ENCODE measurements at regions not wholly inside any gene's neighbourhood (a gene's known extent, or its start where the extent isn't known, plus 50 kb on each side); places are given as distances from the start of the nearest gene placed in this dataset.
"Not testable (repeated sequence)": the region's sequence is repeated elsewhere in the genome, so short reads cannot be mapped to it uniquely, and the experiment has no call there.

GRCh38 chr5:161047024-161047423 lies 195.0 kb upstream of the ATP10B start:
- H3K4me3 ChIP-seq: no peak overlapping the region
- H3K27ac ChIP-seq: no peak overlapping the region

DNA sequence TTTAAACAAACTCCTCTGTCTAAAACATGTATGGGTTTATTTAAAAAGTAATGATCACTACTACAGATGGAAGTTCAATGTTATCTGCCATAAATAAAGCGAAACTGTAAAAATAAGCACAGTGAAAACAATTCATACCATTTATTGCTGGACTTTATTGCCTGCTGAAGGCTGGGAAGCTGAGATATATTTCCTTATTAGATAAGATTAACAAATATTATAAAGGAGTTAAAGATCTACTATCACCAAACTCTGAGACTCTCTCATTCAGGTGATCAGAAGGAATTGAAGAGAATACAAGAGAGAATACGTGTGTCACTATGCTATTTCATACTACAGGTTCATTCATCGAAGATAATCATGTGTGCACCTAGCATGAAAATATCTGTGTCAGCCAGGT lies 190.9 kb upstream of the ATP10B start:
- no peak overlapping the region for H3K4me3 ChIP-seq
- H3K27ac ChIP-seq: no peak overlapping the region

GRCh38 chr5:161042443-161042842 lies 190.4 kb upstream of the ATP10B start:
- no peak overlapping the region for H3K27ac ChIP-seq
- no peak overlapping the region for H3K4me3 ChIP-seq

- Histone ChIP-seq H3K4me3 (no peak overlapping the region), H3K27ac (no peak overlapping the region)
These were observed 188.8 kb upstream of the ATP10B start for GRCh38 chr5:161040818-161041217.

- Histone ChIP-seq H3K4me3 (no peak overlapping the region), H3K27ac (no peak overlapping the region)
These were observed 184.3 kb upstream of the ATP10B start for GRCh38 chr5:161036296-161036695.

- no peak overlapping the region for H3K4me3 ChIP-seq
- H3K27ac ChIP-seq: no peak overlapping the region
These were observed 182.4 kb upstream of the ATP10B start for GRCh38 chr5:161034451-161034850.

- Histone ChIP-seq H3K27ac (no peak overlapping the region), H3K4me3 (no peak overlapping the region)
These were observed 178.2 kb upstream of the ATP10B start for GRCh38 chr5:161030229-161030628.

GRCh38 chr5:161027763-161028162 lies 175.8 kb upstream of the ATP10B start:
- Histone ChIP-seq H3K4me3 (no peak overlapping the region), H3K27ac (no peak overlapping the region)

DNA sequence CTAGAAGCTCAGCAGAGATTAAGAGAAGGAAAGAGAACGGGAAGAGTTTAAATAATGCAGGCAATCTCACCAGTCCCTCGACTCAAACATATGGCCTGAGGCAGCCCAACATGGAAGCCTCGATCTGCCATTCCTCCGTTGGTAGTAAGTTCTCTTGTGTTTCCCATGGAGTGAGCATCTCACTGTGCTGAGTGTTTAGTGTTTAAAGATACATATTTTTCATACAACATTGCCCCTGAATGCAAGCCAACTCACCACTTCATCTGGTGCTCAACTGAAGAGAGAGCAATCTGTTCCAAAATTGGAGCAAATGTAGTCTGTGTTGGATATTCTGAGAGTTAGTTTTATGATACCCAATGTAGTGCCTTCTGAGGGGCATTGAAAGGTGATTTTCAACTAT lies 171.5 kb upstream of the ATP10B start:
- no peak overlapping the region for H3K4me3 ChIP-seq
- H3K27ac ChIP-seq: no peak overlapping the region

GRCh38 chr5:161022151-161022550 lies 170.1 kb upstream of the ATP10B start:
- no peak overlapping the region for H3K4me3 ChIP-seq
- no peak overlapping the region for H3K27ac ChIP-seq

DNA sequence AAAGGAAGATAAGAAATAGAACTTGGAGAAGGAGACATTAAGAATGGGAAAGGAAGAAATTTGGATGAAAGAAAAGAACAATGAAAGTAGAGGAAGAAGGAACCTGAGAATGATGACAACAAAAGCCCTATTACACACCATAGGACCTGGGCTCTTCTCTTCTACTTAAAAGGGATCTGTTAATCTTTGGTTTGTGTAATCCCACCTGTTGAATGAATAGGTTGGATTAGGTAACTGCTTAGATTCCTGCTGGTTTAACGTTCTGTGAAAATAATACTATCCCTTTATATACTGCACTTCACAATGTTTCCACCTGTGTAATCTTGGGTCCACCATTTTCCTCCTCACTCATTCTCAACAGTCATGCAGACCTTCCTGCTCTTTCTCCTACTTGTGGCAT lies 157.8 kb upstream of the ATP10B start:
- no peak overlapping the region for H3K4me3 ChIP-seq

DNA sequence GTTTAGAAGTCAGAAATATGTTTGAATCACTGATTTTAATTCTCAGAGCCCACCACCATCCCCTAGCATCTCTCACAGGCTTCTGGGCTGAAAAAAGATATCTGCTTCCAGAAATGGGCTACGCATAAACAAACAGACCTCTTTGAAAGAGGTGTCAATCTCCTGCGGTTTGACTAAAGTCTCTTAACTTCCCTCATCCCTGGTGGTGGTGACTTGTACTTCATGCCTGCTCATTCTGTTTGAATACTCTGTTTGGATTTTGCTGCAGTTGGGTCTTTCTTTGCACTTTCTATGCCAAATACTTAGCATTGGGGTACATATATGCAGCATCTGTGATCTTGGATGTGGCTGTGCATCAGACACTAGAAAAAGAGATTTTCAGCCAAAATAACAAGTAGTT lies 157.2 kb upstream of the ATP10B start:
- Histone ChIP-seq H3K27ac (no peak overlapping the region), H3K4me3 (no peak overlapping the region)

More for the DNA sequence above, 157.8 kb upstream of the ATP10B start:
- H3K27ac ChIP-seq: no peak overlapping the region

DNA sequence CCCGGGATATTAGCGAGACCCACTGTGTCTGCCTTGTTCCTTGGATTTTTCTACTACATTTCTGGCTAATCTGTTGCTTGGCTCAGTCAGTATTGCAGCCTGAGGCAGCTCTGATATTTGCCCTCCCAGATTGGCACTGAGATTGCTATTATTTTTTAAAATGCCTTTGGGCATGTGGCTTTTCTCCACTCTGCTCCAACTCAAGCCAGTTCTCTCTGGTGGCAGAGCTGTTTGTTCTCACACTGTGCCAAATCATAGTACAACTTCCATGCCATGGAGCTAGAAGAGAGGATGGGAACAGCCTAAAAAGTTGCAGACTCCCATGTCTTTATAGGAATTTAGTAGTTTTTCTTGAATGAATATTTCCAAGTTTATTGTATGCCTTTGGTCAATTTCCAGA lies 155.9 kb upstream of the ATP10B start:
- H3K27ac ChIP-seq: no peak overlapping the region
- no peak overlapping the region for H3K4me3 ChIP-seq

GRCh38 chr5:161002571-161003074 lies 150.6 kb upstream of the ATP10B start:
- no peak overlapping the region for H3K27ac ChIP-seq
- no peak overlapping the region for H3K4me3 ChIP-seq

- Histone ChIP-seq H3K4me3 (no peak overlapping the region), H3K27ac (no peak overlapping the region)
These were observed 149.6 kb upstream of the ATP10B start for GRCh38 chr5:161001604-161002003.

DNA sequence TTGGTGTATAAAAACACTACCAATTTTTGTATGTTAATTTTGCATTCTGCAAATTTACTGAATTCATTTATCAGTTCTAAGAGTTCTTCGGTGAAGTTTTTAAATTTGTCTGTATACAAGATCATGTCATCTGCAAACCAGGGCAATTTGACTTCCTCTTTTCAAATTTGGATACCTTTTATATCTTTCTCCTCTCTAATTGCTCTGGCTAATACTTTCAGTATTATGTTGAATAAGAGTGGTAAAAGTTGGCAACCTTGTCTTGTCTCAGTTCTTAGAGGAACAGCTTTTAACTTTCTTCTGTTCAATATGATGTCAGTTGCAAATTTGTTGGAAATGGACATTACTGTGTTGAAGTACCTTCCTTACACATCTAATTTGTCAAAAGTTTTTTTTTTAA lies 149.1 kb upstream of the ATP10B start:
- H3K4me3 ChIP-seq, H3K27ac ChIP-seq: not testable (repeated sequence)

- H3K27ac ChIP-seq: no peak overlapping the region
- no peak overlapping the region for H3K4me3 ChIP-seq
These were observed 139.2 kb upstream of the ATP10B start for GRCh38 chr5:160991205-160991604.

GRCh38 chr5:160979385-160979784 lies 127.4 kb upstream of the ATP10B start:
- Histone ChIP-seq H3K4me3 (no peak overlapping the region), H3K27ac (no peak overlapping the region)

DNA sequence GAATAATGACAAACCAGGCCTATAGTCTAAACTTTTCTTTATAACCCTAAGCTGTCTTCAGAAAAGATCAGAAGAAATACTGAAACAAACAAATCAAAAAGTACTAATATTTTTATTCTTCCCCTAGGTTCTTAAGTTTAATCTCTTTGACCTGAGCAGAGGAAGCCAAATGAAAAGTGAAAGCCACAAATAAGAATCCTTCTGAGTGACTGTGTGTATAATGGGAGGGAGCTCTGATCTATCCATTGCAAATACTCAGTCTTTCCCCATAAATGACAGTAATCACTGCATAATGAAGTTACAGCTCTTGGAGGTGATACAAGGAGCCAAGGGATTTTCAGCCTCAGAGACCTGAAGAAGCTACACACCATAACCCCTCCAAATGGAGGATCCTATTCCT lies 126.9 kb upstream of the ATP10B start:
- H3K27ac ChIP-seq: no peak overlapping the region
- H3K4me3 ChIP-seq: no peak overlapping the region

DNA sequence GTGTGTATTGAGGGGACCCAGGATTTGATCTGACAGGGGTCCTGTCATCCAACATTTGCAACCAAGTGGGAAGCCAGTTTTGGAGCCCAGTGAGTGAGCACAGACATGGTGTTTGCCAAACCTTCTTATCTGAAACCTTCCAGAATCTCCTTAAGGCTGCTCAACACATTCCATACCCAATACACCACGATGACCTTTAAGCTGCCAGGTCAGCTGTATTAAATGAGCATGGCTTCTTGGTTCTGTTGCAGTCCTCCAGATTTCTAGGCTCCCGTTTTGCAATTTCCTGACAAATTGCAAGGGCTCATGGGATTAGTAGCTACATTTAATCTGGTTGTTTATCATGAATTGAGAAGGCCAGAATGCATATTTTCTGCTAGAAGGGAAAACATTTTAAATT lies 124.2 kb upstream of the ATP10B start:
- no peak overlapping the region for H3K27ac ChIP-seq
- H3K4me3 ChIP-seq: no peak overlapping the region

- no peak overlapping the region for H3K4me3 ChIP-seq
- H3K27ac ChIP-seq: no peak overlapping the region
These were observed 118.7 kb upstream of the ATP10B start for GRCh38 chr5:160970605-160971191.

GRCh38 chr5:160969645-160970044 lies 117.6 kb upstream of the ATP10B start:
- H3K27ac ChIP-seq: no peak overlapping the region

More at GRCh38 chr5:160969645-160970044, 117.6 kb upstream of the ATP10B start:
- H3K4me3 ChIP-seq: no peak overlapping the region

Measured in skin epidermis (tissue), 12 donors.